Activated naive CD4-positive, alpha-beta T cell treated with anti-CD3 and anti-CD28 coated beads for 36 hours (primary cell): ENCODE measurements at regions not wholly inside any gene's neighbourhood (a gene's known extent, or its start where the extent isn't known, plus 50 kb on each side); places are given as distances from the start of the nearest gene placed in this dataset.
"Not testable (repeated sequence)": the region's sequence is repeated elsewhere in the genome, so short reads cannot be mapped to it uniquely, and the experiment has no call there.

ENCODE experiments used
- CTCF ChIA-PET: fragments of 350-600 bp; sonication (Branson Sonifier 250); formaldehyde crosslinking; loops from one replicate; lab custom pipeline; 2021; ENCODE audit warnings: antibody characterized with exemption; lab: Charles Lee
- DNase-seq: peaks from one replicate; pipeline ENCODE4 v3.0.0-alpha.2; 2020
- H3K27ac Mint-ChIP-seq: one replicate; pipeline ENCODE4 v1.8.0; 2021; ENCODE audit warnings: mild to moderate bottlenecking, mixed read lengths
- H3K27me3 Mint-ChIP-seq: one replicate; pipeline ENCODE4 v1.8.0; 2021; ENCODE audit warnings: low read depth, mixed read lengths
- H3K36me3 Mint-ChIP-seq: one replicate; pipeline ENCODE4 v1.8.0; 2021; ENCODE audit warnings: low read depth, mixed read lengths
- H3K4me1 Mint-ChIP-seq: one replicate; pipeline ENCODE4 v1.8.0; 2021; ENCODE audit warnings: low read depth, mixed read lengths
- H3K4me3 Mint-ChIP-seq: one replicate; pipeline ENCODE4 v1.8.0; 2021; ENCODE audit warnings: mild to moderate bottlenecking, moderate library complexity, mixed read lengths
- H3K9me3 Mint-ChIP-seq: one replicate; pipeline ENCODE4 v1.8.0; 2021; ENCODE audit warnings: mixed read lengths
- intact Hi-C: fragments of 100-400 bp; cut with micrococcal nuclease; formaldehyde crosslinking; loops from one replicate; pipeline ENCODE4 v1.15.1; 2023

- H3K4me3 Mint-ChIP-seq, result no peak overlapping the region
- H3K27ac Mint-ChIP-seq, result no peak overlapping the region
- peaks cover 6% of the 10 kb centered on the region for H3K9me3 Mint-ChIP-seq
- peaks cover 38% of the 10 kb centered on the region for H3K27me3 Mint-ChIP-seq
- no peaks in the 10 kb centered on the region for H3K36me3 Mint-ChIP-seq
- H3K4me1 Mint-ChIP-seq, result peaks cover 8% of the 10 kb centered on the region
- CTCF ChIA-PET, result no interaction called here
- intact Hi-C loops, result no loop called here
- no peak for DNase-seq
Measured at GRCh38 chr17:5893741-5894140, 176.4 kb upstream of the WSCD1 start.

GRCh38 chr17:5895276-5895675 is 174.9 kb upstream of the WSCD1 start:
- intact Hi-C loops, result no loop called here
- Mint-ChIP-seq H3K36me3 (no peaks in the 10 kb centered on the region), H3K4me1 (peaks cover 8% of the 10 kb centered on the region), H3K4me3 (no peak overlapping the region), H3K9me3 (peaks cover under 1% of the 10 kb centered on the region), H3K27me3 (peaks cover 31% of the 10 kb centered on the region), H3K27ac (no peak overlapping the region)
- CTCF ChIA-PET, result interaction anchor here (0.6 kb wide), 1 partner anchor 28 kb away, joined by 3 read pairs; no protein-coding TSS in a partner anchor
- DNase-seq, result no peak

- H3K9me3 Mint-ChIP-seq, result no peaks in the 10 kb centered on the region
- CTCF ChIA-PET, result no interaction called here
- no peak overlapping the region for H3K27ac Mint-ChIP-seq
- peaks cover 8% of the 10 kb centered on the region for H3K4me1 Mint-ChIP-seq
- no peak overlapping the region for H3K4me3 Mint-ChIP-seq
- DNase-seq, result no peak
- H3K36me3 Mint-ChIP-seq, result no peaks in the 10 kb centered on the region
- intact Hi-C loops, result no loop called here
- peaks cover 31% of the 10 kb centered on the region for H3K27me3 Mint-ChIP-seq
Measured at GRCh38 chr17:5896215-5896614, 174.0 kb upstream of the WSCD1 start.

GRCh38 chr17:5897275-5897911 is 172.8 kb upstream of the WSCD1 start:
- no peak overlapping the region for H3K4me3 Mint-ChIP-seq
- no peaks in the 10 kb centered on the region for H3K36me3 Mint-ChIP-seq
- intact Hi-C loops, result no loop called here
- peaks cover 28% of the 10 kb centered on the region for H3K27me3 Mint-ChIP-seq
- DNase-seq, result peak; percentile 10
- H3K27ac Mint-ChIP-seq, result no peak overlapping the region
- no peaks in the 10 kb centered on the region for H3K9me3 Mint-ChIP-seq
- CTCF ChIA-PET, result no interaction called here
- H3K4me1 Mint-ChIP-seq, result peaks cover 8% of the 10 kb centered on the region

- H3K36me3 Mint-ChIP-seq, H3K27ac Mint-ChIP-seq, intact Hi-C loops, CTCF ChIA-PET, H3K4me3 Mint-ChIP-seq, H3K4me1 Mint-ChIP-seq, DNase-seq, H3K9me3 Mint-ChIP-seq: not testable (repeated sequence)
- H3K27me3 Mint-ChIP-seq, result peaks cover 29% of the 10 kb centered on the region
Measured at GRCh38 chr17:5897981-5898380, 172.2 kb upstream of the WSCD1 start.

GRCh38 chr17:5898406-5898805 is 171.8 kb upstream of the WSCD1 start:
- H3K4me3 Mint-ChIP-seq, result no peak overlapping the region
- H3K36me3 Mint-ChIP-seq, result no peaks in the 10 kb centered on the region
- H3K9me3 Mint-ChIP-seq, result no peaks in the 10 kb centered on the region
- DNase-seq, result no peak
- peaks cover 8% of the 10 kb centered on the region for H3K4me1 Mint-ChIP-seq
- peaks cover 27% of the 10 kb centered on the region for H3K27me3 Mint-ChIP-seq
- CTCF ChIA-PET, result no interaction called here
- intact Hi-C loops, result no loop called here
- no peak overlapping the region for H3K27ac Mint-ChIP-seq

GRCh38 chr17:5899496-5900195 is 170.5 kb upstream of the WSCD1 start:
- CTCF ChIA-PET, result no interaction called here
- no peaks in the 10 kb centered on the region for H3K36me3 Mint-ChIP-seq
- intact Hi-C loops, result no loop called here
- peaks cover 8% of the 10 kb centered on the region for H3K4me1 Mint-ChIP-seq
- peaks cover 24% of the 10 kb centered on the region for H3K27me3 Mint-ChIP-seq
- H3K4me3 Mint-ChIP-seq, result no peak overlapping the region
- no peak overlapping the region for H3K27ac Mint-ChIP-seq
- H3K9me3 Mint-ChIP-seq, result peaks cover 8% of the 10 kb centered on the region
- no peak for DNase-seq

- DNase-seq, result no peak
- no peak overlapping the region for H3K4me3 Mint-ChIP-seq
- CTCF ChIA-PET, result no interaction called here
- intact Hi-C loops, result no loop called here
- no peak overlapping the region for H3K27ac Mint-ChIP-seq
- H3K4me1 Mint-ChIP-seq, result peaks cover 8% of the 10 kb centered on the region
- peaks cover 8% of the 10 kb centered on the region for H3K9me3 Mint-ChIP-seq
- H3K36me3 Mint-ChIP-seq, result no peaks in the 10 kb centered on the region
- peaks cover 14% of the 10 kb centered on the region for H3K27me3 Mint-ChIP-seq
Measured at GRCh38 chr17:5901731-5902130, 168.4 kb upstream of the WSCD1 start.

GRCh38 chr17:5902181-5903140 is 167.7 kb upstream of the WSCD1 start:
- Mint-ChIP-seq H3K27ac (no peak overlapping the region), H3K27me3 (peaks cover 10% of the 10 kb centered on the region), H3K4me1 (peaks cover 4% of the 10 kb centered on the region), H3K9me3 (peaks cover 8% of the 10 kb centered on the region), H3K4me3 (no peak overlapping the region), H3K36me3 (no peaks in the 10 kb centered on the region)
- no peak for DNase-seq
- intact Hi-C loops, result no loop called here
- CTCF ChIA-PET, result no interaction called here

- DNase-seq, result no peak
- H3K9me3 Mint-ChIP-seq, result no peaks in the 10 kb centered on the region
- H3K27me3 Mint-ChIP-seq, result peaks cover 5% of the 10 kb centered on the region
- intact Hi-C loops, result no loop called here
- no peak overlapping the region for H3K27ac Mint-ChIP-seq
- CTCF ChIA-PET, result no interaction called here
- H3K4me1 Mint-ChIP-seq, result no peaks in the 10 kb centered on the region
- H3K4me3 Mint-ChIP-seq, result no peak overlapping the region
- H3K36me3 Mint-ChIP-seq, result no peaks in the 10 kb centered on the region
Measured at GRCh38 chr17:5911919-5912318, 158.3 kb upstream of the WSCD1 start.

- H3K4me3 Mint-ChIP-seq, result no peak overlapping the region
- no peak for DNase-seq
- intact Hi-C loops, result no loop called here
- H3K27me3 Mint-ChIP-seq, result peaks cover 5% of the 10 kb centered on the region
- no peaks in the 10 kb centered on the region for H3K36me3 Mint-ChIP-seq
- H3K4me1 Mint-ChIP-seq, result no peaks in the 10 kb centered on the region
- CTCF ChIA-PET, result no interaction called here
- H3K27ac Mint-ChIP-seq, result no peak overlapping the region
- no peaks in the 10 kb centered on the region for H3K9me3 Mint-ChIP-seq
Measured at GRCh38 chr17:5913032-5913531, 157.1 kb upstream of the WSCD1 start.

GRCh38 chr17:5913641-5914040 is 156.5 kb upstream of the WSCD1 start:
- Mint-ChIP-seq H3K27ac (no peak overlapping the region), H3K9me3 (no peaks in the 10 kb centered on the region), H3K4me3 (no peak overlapping the region), H3K36me3 (no peaks in the 10 kb centered on the region), H3K27me3 (peaks cover 5% of the 10 kb centered on the region), H3K4me1 (no peaks in the 10 kb centered on the region)
- CTCF ChIA-PET, result no interaction called here
- intact Hi-C loops, result no loop called here
- no peak for DNase-seq
